ENCODE measurements at regions not wholly inside any gene's neighbourhood (a gene's known extent, or its start where the extent isn't known, plus 50 kb on each side); places are given as distances from the start of the nearest gene placed in this dataset.

GRCh38 chr2:180158961-180159360, 151.9 kb upstream of the CWC22 start:
- H3K4me1 Mint-ChIP-seq (ENCODE audit: low read depth) = no peaks in the 10 kb centered on the region
- DNase-seq (ENCODE audit: low spot score, unreplicated experiment) = no peak
- H3K4me3 Mint-ChIP-seq (ENCODE audit: low read depth) = no peak overlapping the region
- TF ChIP-seq CTCF (IDR thresholded peaks at IDR 0.05; ENCODE audit: unreplicated experiment) = no peak
- no peaks in the 10 kb centered on the region for H3K27me3 Mint-ChIP-seq
- no peaks in the 10 kb centered on the region for H3K9me3 Mint-ChIP-seq (ENCODE audit: low read depth)
- H3K36me3 Mint-ChIP-seq (ENCODE audit: insufficient read depth) = no peaks in the 10 kb centered on the region
- no peak overlapping the region for H3K27ac Mint-ChIP-seq

- Mint-ChIP-seq H3K27me3 (no peaks in the 10 kb centered on the region), H3K9me3 (ENCODE audit: low read depth) (peaks cover 5% of the 10 kb centered on the region), H3K36me3 (ENCODE audit: insufficient read depth) (no peaks in the 10 kb centered on the region), H3K27ac (no peak overlapping the region), H3K4me1 (ENCODE audit: low read depth) (no peaks in the 10 kb centered on the region), H3K4me3 (ENCODE audit: low read depth) (no peak overlapping the region)
- no peak for DNase-seq (ENCODE audit: low spot score, unreplicated experiment)
- TF ChIP-seq CTCF (IDR thresholded peaks at IDR 0.05; ENCODE audit: unreplicated experiment) = no peak
These were observed 149.6 kb upstream of the CWC22 start for GRCh38 chr2:180156651-180157050.

- DNase-seq (ENCODE audit: low spot score, unreplicated experiment) = no peak
- Mint-ChIP-seq H3K27ac (no peak overlapping the region), H3K4me3 (ENCODE audit: low read depth) (no peak overlapping the region), H3K4me1 (ENCODE audit: low read depth) (no peaks in the 10 kb centered on the region), H3K27me3 (no peaks in the 10 kb centered on the region), H3K36me3 (ENCODE audit: insufficient read depth) (no peaks in the 10 kb centered on the region), H3K9me3 (ENCODE audit: low read depth) (peaks cover 5% of the 10 kb centered on the region)
- no peak for TF ChIP-seq CTCF (IDR thresholded peaks at IDR 0.05; ENCODE audit: unreplicated experiment)
These were observed 143.5 kb upstream of the CWC22 start for GRCh38 chr2:180150606-180151005.

GRCh38 chr2:180146541-180146940, 139.4 kb upstream of the CWC22 start:
- H3K36me3 Mint-ChIP-seq (ENCODE audit: insufficient read depth) = no peaks in the 10 kb centered on the region
- H3K27me3 Mint-ChIP-seq = no peaks in the 10 kb centered on the region
- no peak overlapping the region for H3K27ac Mint-ChIP-seq
- TF ChIP-seq CTCF (IDR thresholded peaks at IDR 0.05; ENCODE audit: unreplicated experiment) = no peak
- no peaks in the 10 kb centered on the region for H3K4me1 Mint-ChIP-seq (ENCODE audit: low read depth)
- DNase-seq (ENCODE audit: low spot score, unreplicated experiment) = no peak
- H3K9me3 Mint-ChIP-seq (ENCODE audit: low read depth) = no peaks in the 10 kb centered on the region
- H3K4me3 Mint-ChIP-seq (ENCODE audit: low read depth) = no peak overlapping the region

- no peaks in the 10 kb centered on the region for H3K9me3 Mint-ChIP-seq (ENCODE audit: low read depth)
- DNase-seq (ENCODE audit: low spot score, unreplicated experiment) = no peak
- H3K36me3 Mint-ChIP-seq (ENCODE audit: insufficient read depth) = no peaks in the 10 kb centered on the region
- H3K4me3 Mint-ChIP-seq (ENCODE audit: low read depth) = no peak overlapping the region
- H3K27ac Mint-ChIP-seq = no peak overlapping the region
- H3K4me1 Mint-ChIP-seq (ENCODE audit: low read depth) = no peaks in the 10 kb centered on the region
- no peaks in the 10 kb centered on the region for H3K27me3 Mint-ChIP-seq
- TF ChIP-seq CTCF (IDR thresholded peaks at IDR 0.05; ENCODE audit: unreplicated experiment) = no peak
These were observed 139.0 kb upstream of the CWC22 start for GRCh38 chr2:180146114-180146513.

All from progenitor cell of endocrine pancreas (in vitro differentiated cells).